Nephron (organoid): ENCODE measurements at regions not wholly inside any gene's neighbourhood (a gene's known extent, or its start where the extent isn't known, plus 50 kb on each side); places are given as distances from the start of the nearest gene placed in this dataset.
"Not testable (repeated sequence)": the region's sequence is repeated elsewhere in the genome, so short reads cannot be mapped to it uniquely, and the experiment has no call there.

ENCODE experiments used
- H3K27ac Mint-ChIP-seq, 3 experiments: 2 replicates each; pipeline ENCODE4 v1.8.0; 2020; ENCODE audit warnings: mixed read lengths in 3 of 3, mild to moderate bottlenecking in 2 of 3, moderate library complexity in 1 of 3
- H3K27me3 Mint-ChIP-seq: 2 replicates; pipeline ENCODE4 v1.8.0; 2021; ENCODE audit warnings: low read depth, mild to moderate bottlenecking, moderate library complexity, mixed read lengths
- H3K36me3 Mint-ChIP-seq: 2 replicates; pipeline ENCODE4 v1.8.0; 2020; ENCODE audit warnings: low read depth, mixed read lengths
- H3K4me1 Mint-ChIP-seq: 2 replicates; pipeline ENCODE4 v1.8.0; 2020; ENCODE audit warnings: mixed read lengths
- H3K4me3 Mint-ChIP-seq, 3 experiments: 2 replicates each; pipeline ENCODE4 v1.8.0; 2020; ENCODE audit warnings: mild to moderate bottlenecking in 3 of 3, mixed read lengths in 3 of 3, moderate library complexity in 2 of 3
- H3K9me3 Mint-ChIP-seq: 2 replicates; pipeline ENCODE4 v1.8.0; 2020; ENCODE audit warnings: mixed read lengths
- CTCF ChIP-seq, 3 experiments: fragments of 200-600 bp; sonication (generic); IDR thresholded peaks; one replicate each; pipeline ENCODE4 v1.5.0; 2021; ENCODE audit warnings: antibody characterized with exemption in 3 of 3; ENCODE audit not compliant: unreplicated experiment in 3 of 3

- Mint-ChIP-seq H3K27ac (peak overlapping the region in 2 of 3 experiments; percentile 57 to 62), H3K9me3 (no peaks in the 10 kb centered on the region), H3K36me3 (no peaks in the 10 kb centered on the region), H3K27me3 (peaks cover 8% of the 10 kb centered on the region), H3K4me1 (peaks cover 40% of the 10 kb centered on the region), H3K4me3 (no peak overlapping the region)
- no peak for TF ChIP-seq CTCF (IDR thresholded peaks at IDR 0.05; ENCODE audit: unreplicated experiment in 3 of 3)
Observed at GRCh38 chr20:39960522-39961428, 728.3 kb downstream of the MAFB start.

GRCh38 chr20:39957911-39958310 lies 731.1 kb downstream of the MAFB start:
- H3K4me3 Mint-ChIP-seq, H3K9me3 Mint-ChIP-seq, H3K27me3 Mint-ChIP-seq, H3K36me3 Mint-ChIP-seq: not testable (repeated sequence)
- H3K27ac Mint-ChIP-seq = peak overlapping the region in 1 of 3 experiments; percentile 8
- peaks cover 48% of the 10 kb centered on the region for H3K4me1 Mint-ChIP-seq

GRCh38 chr20:39954621-39955020 lies 734.4 kb downstream of the MAFB start:
- H3K27me3 Mint-ChIP-seq = peaks cover 11% of the 10 kb centered on the region
- peak overlapping the region in 2 of 3 experiments; percentile 45 to 55 for H3K27ac Mint-ChIP-seq
- H3K36me3 Mint-ChIP-seq = no peaks in the 10 kb centered on the region
- no peak for TF ChIP-seq CTCF (IDR thresholded peaks at IDR 0.05; ENCODE audit: unreplicated experiment in 3 of 3)
- no peaks in the 10 kb centered on the region for H3K9me3 Mint-ChIP-seq
- peaks cover 24% of the 10 kb centered on the region for H3K4me1 Mint-ChIP-seq
- H3K4me3 Mint-ChIP-seq = no peak overlapping the region

GRCh38 chr20:39946931-39947330 lies 742.1 kb downstream of the MAFB start:
- no peak for TF ChIP-seq CTCF (IDR thresholded peaks at IDR 0.05; ENCODE audit: unreplicated experiment in 3 of 3)
- no peak overlapping the region for H3K4me3 Mint-ChIP-seq
- H3K36me3 Mint-ChIP-seq = no peaks in the 10 kb centered on the region
- H3K9me3 Mint-ChIP-seq = no peaks in the 10 kb centered on the region
- H3K27ac Mint-ChIP-seq = no peak overlapping the region
- peaks cover 7% of the 10 kb centered on the region for H3K27me3 Mint-ChIP-seq
- H3K4me1 Mint-ChIP-seq = peaks cover 15% of the 10 kb centered on the region

GRCh38 chr20:39946053-39946810 lies 742.8 kb downstream of the MAFB start:
- Mint-ChIP-seq H3K4me1 (peaks cover 15% of the 10 kb centered on the region), H3K4me3 (no peak overlapping the region), H3K27me3 (peaks cover 3% of the 10 kb centered on the region), H3K27ac (no peak overlapping the region), H3K9me3 (no peaks in the 10 kb centered on the region), H3K36me3 (no peaks in the 10 kb centered on the region)
- TF ChIP-seq CTCF (IDR thresholded peaks at IDR 0.05; ENCODE audit: unreplicated experiment in 3 of 3) = no peak

GRCh38 chr20:39944861-39945260 lies 744.2 kb downstream of the MAFB start:
- Mint-ChIP-seq H3K27me3 (peaks cover 3% of the 10 kb centered on the region), H3K4me1 (peaks cover 15% of the 10 kb centered on the region), H3K36me3 (no peaks in the 10 kb centered on the region), H3K9me3 (no peaks in the 10 kb centered on the region), H3K27ac (no peak overlapping the region), H3K4me3 (no peak overlapping the region)
- TF ChIP-seq CTCF (IDR thresholded peaks at IDR 0.05; ENCODE audit: unreplicated experiment in 3 of 3) = no peak
